Esophagus muscularis mucosa (tissue), 3 donors: ENCODE measurements at regions not wholly inside any gene's neighbourhood (a gene's known extent, or its start where the extent isn't known, plus 50 kb on each side); places are given as distances from the start of the nearest gene placed in this dataset.

Source experiments
- CTCF ChIP-seq, 3 experiments: fragments of 200-600 bp in 2 of 3; fragments of 450-650 bp in 1 of 3; sonication (generic) in 2 of 3; IDR thresholded peaks; one replicate each; pipeline ENCODE4 v1.5.1; 2017 to 2019; ENCODE audit warnings: antibody characterized with exemption in 3 of 3, mild to moderate bottlenecking in 2 of 3, moderate library complexity in 1 of 3
- POLR2AphosphoS5 ChIP-seq, 2 donors: sonication (generic); formaldehyde crosslinking; IDR thresholded peaks; one replicate each; pipeline ENCODE4 v1.6.1; 2017; ENCODE audit warnings: antibody characterized with exemption in 2 of 2

- TF ChIP-seq POLR2AphosphoS5 (IDR thresholded peaks at IDR 0.05) = no peak
- no peak for TF ChIP-seq CTCF (IDR thresholded peaks at IDR 0.05)
Measured at GRCh38 chr10:4219901-4220300, 434.9 kb upstream of the KLF6 start.
